Upper lobe of right lung (tissue), 1 donor: ENCODE measurements at regions not wholly inside any gene's neighbourhood (a gene's known extent, or its start where the extent isn't known, plus 50 kb on each side); places are given as distances from the start of the nearest gene placed in this dataset.

ENCODE experiments used
- ATAC-seq: fragments of 200-7000 bp; cut with Tn5 transposase; one replicate; pipeline ENCODE4 v1.9.1; 2020; ENCODE audit warnings: mild to moderate bottlenecking, moderate library complexity
- DNase-seq: peaks from one replicate; pipeline ENCODE4 v3.0.0-alpha.2; 2020
- H3K27ac ChIP-seq: fragments of 200-600 bp; one replicate; pipeline ENCODE4 v1.8.0; 2022
- H3K27me3 ChIP-seq: fragments of 200-600 bp; one replicate; pipeline ENCODE4 v1.8.0; 2022; ENCODE audit warnings: mild to moderate bottlenecking
- H3K36me3 ChIP-seq: fragments of 200-600 bp; one replicate; pipeline ENCODE4 v1.8.0; 2022
- H3K4me1 ChIP-seq: fragments of 200-600 bp; one replicate; pipeline ENCODE4 v1.8.0; 2022
- H3K4me3 ChIP-seq: fragments of 200-600 bp; one replicate; pipeline ENCODE4 v1.8.0; 2022; ENCODE audit warnings: mild to moderate bottlenecking
- H3K9me3 ChIP-seq: fragments of 200-600 bp; one replicate; pipeline ENCODE4 v1.8.0; 2022
- intact Hi-C: fragments of 100-400 bp; cut with DNase I; formaldehyde crosslinking; loops from one replicate; pipeline ENCODE4 v1.11.0; 2022
- TF ChIP-seq, protein P1 (sequence below): fragments of 200-600 bp; IDR thresholded peaks from one replicate; pipeline ENCODE4 v1.8.0; 2022; ENCODE audit warnings: antibody characterized with exemption
- donor health status: DM: no; HTN: yes; CAD: no; lungs with severe emphysema.

- no peaks in the 10 kb centered on the region for H3K36me3 ChIP-seq
- intact Hi-C loops, result no loop called here
- ATAC-seq (no peak), DNase-seq (no peak)
- no peaks in the 10 kb centered on the region for H3K4me1 ChIP-seq
- no peak overlapping the region for H3K4me3 ChIP-seq
- H3K27me3 ChIP-seq, result no peaks in the 10 kb centered on the region
- TF ChIP-seq, protein P1, sequence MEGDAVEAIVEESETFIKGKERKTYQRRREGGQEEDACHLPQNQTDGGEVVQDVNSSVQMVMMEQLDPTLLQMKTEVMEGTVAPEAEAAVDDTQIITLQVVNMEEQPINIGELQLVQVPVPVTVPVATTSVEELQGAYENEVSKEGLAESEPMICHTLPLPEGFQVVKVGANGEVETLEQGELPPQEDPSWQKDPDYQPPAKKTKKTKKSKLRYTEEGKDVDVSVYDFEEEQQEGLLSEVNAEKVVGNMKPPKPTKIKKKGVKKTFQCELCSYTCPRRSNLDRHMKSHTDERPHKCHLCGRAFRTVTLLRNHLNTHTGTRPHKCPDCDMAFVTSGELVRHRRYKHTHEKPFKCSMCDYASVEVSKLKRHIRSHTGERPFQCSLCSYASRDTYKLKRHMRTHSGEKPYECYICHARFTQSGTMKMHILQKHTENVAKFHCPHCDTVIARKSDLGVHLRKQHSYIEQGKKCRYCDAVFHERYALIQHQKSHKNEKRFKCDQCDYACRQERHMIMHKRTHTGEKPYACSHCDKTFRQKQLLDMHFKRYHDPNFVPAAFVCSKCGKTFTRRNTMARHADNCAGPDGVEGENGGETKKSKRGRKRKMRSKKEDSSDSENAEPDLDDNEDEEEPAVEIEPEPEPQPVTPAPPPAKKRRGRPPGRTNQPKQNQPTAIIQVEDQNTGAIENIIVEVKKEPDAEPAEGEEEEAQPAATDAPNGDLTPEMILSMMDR, result no peak
- H3K27ac ChIP-seq, result no peak overlapping the region
- no peaks in the 10 kb centered on the region for H3K9me3 ChIP-seq
Observed at GRCh38 chr12:60489071-60489470, 893.2 kb downstream of the SLC16A7 start.

DNA sequence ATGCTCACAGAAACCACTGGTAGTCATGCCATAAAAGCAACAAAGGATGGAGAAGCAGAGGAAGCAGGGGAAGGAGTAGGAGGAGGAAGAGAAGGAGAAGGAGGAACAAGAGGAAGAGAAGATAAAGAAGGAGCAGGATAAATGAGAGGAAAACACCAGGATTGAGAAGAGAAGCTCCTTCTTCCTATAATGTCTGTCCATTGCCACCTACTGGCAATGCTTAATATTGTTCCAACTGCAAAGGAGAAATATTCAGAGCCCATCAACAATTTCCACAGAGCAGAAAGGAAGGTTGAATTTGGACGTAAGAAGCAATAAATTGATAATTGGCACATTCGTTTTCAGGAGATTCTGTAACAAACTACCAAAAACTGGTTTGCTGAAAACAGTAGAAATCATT, 898.4 kb downstream of the SLC16A7 start:
- Histone ChIP-seq H3K4me3 (no peak overlapping the region), H3K36me3 (no peaks in the 10 kb centered on the region), H3K27me3 (no peaks in the 10 kb centered on the region), H3K9me3 (no peaks in the 10 kb centered on the region), H3K4me1 (no peaks in the 10 kb centered on the region), H3K27ac (no peak overlapping the region)
- ATAC-seq (no peak), DNase-seq (no peak)
- intact Hi-C loops, result no loop called here
- TF ChIP-seq, protein P1, result peak; percentile 48

- DNase-seq (no peak), ATAC-seq (no peak)
- Histone ChIP-seq H3K27me3 (no peaks in the 10 kb centered on the region), H3K4me1 (no peaks in the 10 kb centered on the region), H3K27ac (no peak overlapping the region), H3K4me3 (no peak overlapping the region), H3K36me3 (no peaks in the 10 kb centered on the region), H3K9me3 (no peaks in the 10 kb centered on the region)
- intact Hi-C loops, result no loop called here
- TF ChIP-seq, protein P1, result no peak
Observed at GRCh38 chr12:60498656-60499055, 902.8 kb downstream of the SLC16A7 start.

DNA sequence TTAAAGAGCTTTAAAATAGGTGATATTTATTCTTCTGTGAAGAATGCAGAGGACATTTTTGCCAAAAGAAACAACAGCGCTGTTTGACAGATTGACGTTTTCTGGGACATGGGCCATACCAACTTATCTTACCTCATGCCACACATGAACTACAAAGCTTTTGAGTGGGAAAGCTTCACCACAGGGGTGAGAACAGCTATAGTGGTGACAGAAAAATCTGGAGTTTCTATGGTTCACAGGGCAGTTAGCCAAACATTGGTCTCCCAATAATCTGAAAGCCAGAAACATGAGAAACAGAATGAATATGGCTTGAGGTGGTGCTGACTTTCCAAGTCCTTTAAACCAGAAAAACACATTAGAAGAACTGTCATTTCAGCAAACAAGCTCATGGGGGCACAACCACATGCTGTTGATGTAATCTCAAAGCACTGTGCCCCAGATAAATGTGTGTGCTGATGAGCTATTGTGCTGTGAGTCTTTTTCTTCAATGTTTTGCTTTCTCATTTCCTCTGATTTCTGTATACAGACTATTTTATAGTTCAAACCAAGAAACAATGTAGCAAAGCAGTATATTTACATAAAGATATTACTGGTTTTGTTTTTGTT, 905.4 kb downstream of the SLC16A7 start:
- intact Hi-C loops, result no loop called here
- ATAC-seq, result no peak

DNA sequence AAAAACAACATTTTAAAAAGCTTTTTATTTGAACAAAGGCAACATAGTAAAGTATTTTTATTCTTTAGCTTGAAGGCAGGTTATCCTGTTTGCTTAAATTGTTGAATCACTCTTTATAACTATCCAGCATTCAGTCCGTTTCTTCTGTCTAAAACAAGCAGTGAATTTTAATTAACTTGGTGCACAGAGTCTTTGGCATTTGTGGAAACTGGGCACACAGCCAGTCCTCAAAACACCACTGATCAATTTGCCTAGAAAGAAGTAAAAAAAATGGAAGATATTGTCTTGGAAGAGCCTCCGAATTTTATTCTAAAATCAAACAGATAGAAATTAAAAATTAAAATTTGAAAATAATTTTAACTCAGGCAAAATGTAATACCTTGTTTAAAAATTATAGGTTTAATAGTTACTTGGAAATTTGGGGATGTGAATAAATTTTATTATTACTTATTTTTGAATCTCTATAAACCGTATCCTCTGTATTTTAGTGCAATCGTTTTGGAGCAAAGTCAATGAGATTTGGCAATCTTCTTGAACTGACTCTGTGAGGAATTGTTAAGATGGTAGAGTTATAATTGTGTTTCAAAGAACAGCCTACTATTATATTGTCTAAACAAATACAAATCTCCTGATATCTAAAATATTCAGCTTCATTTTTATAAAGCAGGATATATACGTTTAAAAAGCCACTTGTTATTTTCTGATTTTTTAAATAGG, 927.0 kb downstream of the SLC16A7 start:
- intact Hi-C loops, result no loop called here
- TF ChIP-seq, protein P1, result no peak
- Histone ChIP-seq H3K4me1 (no peaks in the 10 kb centered on the region), H3K36me3 (no peaks in the 10 kb centered on the region), H3K9me3 (no peaks in the 10 kb centered on the region), H3K4me3 (no peak overlapping the region), H3K27ac (no peak overlapping the region), H3K27me3 (no peaks in the 10 kb centered on the region)
- DNase-seq (no peak), ATAC-seq (no peak)

More for the DNA sequence above, 905.4 kb downstream of the SLC16A7 start:
- Histone ChIP-seq H3K27me3 (no peaks in the 10 kb centered on the region), H3K27ac (no peak overlapping the region), H3K9me3 (no peaks in the 10 kb centered on the region), H3K4me1 (no peaks in the 10 kb centered on the region), H3K4me3 (no peak overlapping the region), H3K36me3 (no peaks in the 10 kb centered on the region)
- TF ChIP-seq, protein P1, result no peak
- DNase-seq, result no peak
